Psoas muscle (tissue), 7 donors: ENCODE measurements at regions not wholly inside any gene's neighbourhood (a gene's known extent, or its start where the extent isn't known, plus 50 kb on each side); places are given as distances from the start of the nearest gene placed in this dataset.

Experiments used
- ATAC-seq, 4 donors: fragments of 200-7000 bp; cut with Tn5 transposase; one replicate each; pipeline ENCODE4 v1.9.1; 2020; ENCODE audit warnings: moderate library complexity in 3 of 4, mild to moderate bottlenecking in 2 of 4
- DNase-seq, 2 donors: peaks; one replicate each; pipeline ENCODE4 v3.0.0-alpha.2; 2020
- H3K27ac ChIP-seq: fragments of 200-600 bp; one replicate; pipeline ENCODE4 v1.8.0; 2022
- H3K27me3 ChIP-seq, 3 donors: fragments of 200-600 bp in 1 of 3; one replicate each; pipeline versions ENCODE4 v1.6.1 to v1.8.0; 2013 to 2022; ENCODE audit warnings: low read length in 2 of 3, mild to moderate bottlenecking in 2 of 3, moderate library complexity in 1 of 3; ENCODE audit not compliant: insufficient read depth in 3 of 3
- H3K36me3 ChIP-seq, 2 donors: fragments of 200-600 bp in 1 of 2; one replicate each; pipeline versions ENCODE4 v1.6.1 to v1.8.0; 2013 to 2022; ENCODE audit warnings: low read depth in 1 of 2, mild to moderate bottlenecking in 1 of 2, moderate library complexity in 1 of 2; ENCODE audit not compliant: insufficient read depth in 1 of 2
- H3K4me1 ChIP-seq: fragments of 200-600 bp; one replicate; pipeline ENCODE4 v1.8.0; 2022
- H3K4me3 ChIP-seq: fragments of 200-600 bp; one replicate; pipeline ENCODE4 v1.8.0; 2022; ENCODE audit warnings: mild to moderate bottlenecking
- H3K9me3 ChIP-seq: fragments of 200-600 bp; one replicate; pipeline ENCODE4 v1.8.0; 2022
- WGBS, 3 donors: extraction: QIAGEN DNeasy Blood & Tissue Kit; methylation state at CpG; one replicate each; pipeline versions ENCODE4 v1.1.6 to v1.1.7; 2013; 5-methylcytosine and 5-hydroxymethylcytosine counted together
- intact Hi-C, 2 donors: fragments of 100-400 bp; cut with DNase I; formaldehyde crosslinking; loops; one replicate each; pipeline versions ENCODE4 v1.11.0 to v1.14.2; 2022
- TF ChIP-seq, protein P1 (sequence below): fragments of 200-600 bp; IDR thresholded peaks from one replicate; pipeline ENCODE4 v1.8.0; 2022; ENCODE audit warnings: antibody characterized with exemption
- donor health status: healthy with polysubstance abuse.
- donor health status: DM: no; HTN: no; CAD: no; lungs with moderate emphysema.
- donor health status: Bipolar disorder and iron deficiency.
- donor health status: healthy.
- donor health status: DM: yes; HTN: yes; CAD: no.
- donor health status: DM: no; HTN: no; CAD: no.
- donor health status: DM: yes; HTN: yes; CAD: no.

DNA sequence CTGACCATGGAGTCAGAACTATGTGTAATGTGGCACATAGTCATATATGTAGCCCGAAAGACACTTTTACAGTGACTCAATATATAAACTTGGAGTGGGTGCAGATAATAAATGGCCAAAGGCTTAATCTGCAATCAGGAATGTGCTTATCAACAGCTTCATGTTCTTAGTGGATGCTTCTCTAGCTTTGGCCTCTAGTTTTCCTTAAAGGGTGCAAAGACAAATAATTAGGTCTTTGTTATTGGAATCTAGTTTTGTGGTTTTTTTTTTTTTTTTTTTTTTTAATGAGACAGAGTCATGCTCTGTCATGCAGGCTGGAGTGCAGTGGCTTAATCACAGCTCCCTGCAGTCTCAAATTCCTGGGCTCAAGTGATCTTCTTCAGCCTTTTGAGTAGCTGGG is 625.6 kb downstream of the EPHA4 start:
- WGBS, 3 donors: 92 to 97% (median 96%) methylated on average over 1 of the region's 1 CpG
- H3K27ac ChIP-seq: no peak overlapping the region
- TF ChIP-seq, protein P1, sequence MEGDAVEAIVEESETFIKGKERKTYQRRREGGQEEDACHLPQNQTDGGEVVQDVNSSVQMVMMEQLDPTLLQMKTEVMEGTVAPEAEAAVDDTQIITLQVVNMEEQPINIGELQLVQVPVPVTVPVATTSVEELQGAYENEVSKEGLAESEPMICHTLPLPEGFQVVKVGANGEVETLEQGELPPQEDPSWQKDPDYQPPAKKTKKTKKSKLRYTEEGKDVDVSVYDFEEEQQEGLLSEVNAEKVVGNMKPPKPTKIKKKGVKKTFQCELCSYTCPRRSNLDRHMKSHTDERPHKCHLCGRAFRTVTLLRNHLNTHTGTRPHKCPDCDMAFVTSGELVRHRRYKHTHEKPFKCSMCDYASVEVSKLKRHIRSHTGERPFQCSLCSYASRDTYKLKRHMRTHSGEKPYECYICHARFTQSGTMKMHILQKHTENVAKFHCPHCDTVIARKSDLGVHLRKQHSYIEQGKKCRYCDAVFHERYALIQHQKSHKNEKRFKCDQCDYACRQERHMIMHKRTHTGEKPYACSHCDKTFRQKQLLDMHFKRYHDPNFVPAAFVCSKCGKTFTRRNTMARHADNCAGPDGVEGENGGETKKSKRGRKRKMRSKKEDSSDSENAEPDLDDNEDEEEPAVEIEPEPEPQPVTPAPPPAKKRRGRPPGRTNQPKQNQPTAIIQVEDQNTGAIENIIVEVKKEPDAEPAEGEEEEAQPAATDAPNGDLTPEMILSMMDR: no peak
- ATAC-seq (no peak), DNase-seq (no peak)
- intact Hi-C loops: no loop called here
- H3K4me3 ChIP-seq: no peak overlapping the region
- H3K27me3 ChIP-seq: no peaks in the 10 kb centered on the region
- H3K4me1 ChIP-seq: no peaks in the 10 kb centered on the region
- H3K9me3 ChIP-seq: no peaks in the 10 kb centered on the region
- no peaks in the 10 kb centered on the region for H3K36me3 ChIP-seq

DNA sequence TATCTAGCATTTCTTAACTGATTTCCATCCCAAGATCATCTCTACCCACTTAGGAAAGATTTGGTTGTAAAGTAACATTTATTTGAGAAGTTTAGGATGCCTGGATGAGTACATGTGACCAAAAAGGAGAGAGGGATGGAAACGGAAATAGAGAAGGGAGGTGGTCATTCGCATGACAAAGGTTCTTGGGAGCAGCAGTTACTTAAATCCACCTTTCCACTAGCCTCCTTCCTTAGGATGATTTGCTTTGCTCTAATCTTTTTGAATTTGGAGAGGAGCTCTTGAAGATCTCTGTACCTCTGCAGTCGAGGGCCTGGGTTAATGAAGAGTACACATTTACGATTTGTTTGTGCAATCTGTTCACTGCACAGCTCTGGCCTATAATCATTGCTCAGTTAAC is 623.5 kb downstream of the EPHA4 start:
- H3K4me3 ChIP-seq: no peak overlapping the region
- intact Hi-C loops: no loop called here
- no peaks in the 10 kb centered on the region for H3K27me3 ChIP-seq
- ATAC-seq (no peak), DNase-seq (no peak)
- WGBS, 3 donors: 93 to 96% (median 94%) methylated on average over 4 of the region's 4 CpGs
- H3K4me1 ChIP-seq: no peaks in the 10 kb centered on the region
- TF ChIP-seq, protein P1: no peak
- no peak overlapping the region for H3K27ac ChIP-seq
- H3K9me3 ChIP-seq: no peaks in the 10 kb centered on the region
- H3K36me3 ChIP-seq: no peaks in the 10 kb centered on the region

DNA sequence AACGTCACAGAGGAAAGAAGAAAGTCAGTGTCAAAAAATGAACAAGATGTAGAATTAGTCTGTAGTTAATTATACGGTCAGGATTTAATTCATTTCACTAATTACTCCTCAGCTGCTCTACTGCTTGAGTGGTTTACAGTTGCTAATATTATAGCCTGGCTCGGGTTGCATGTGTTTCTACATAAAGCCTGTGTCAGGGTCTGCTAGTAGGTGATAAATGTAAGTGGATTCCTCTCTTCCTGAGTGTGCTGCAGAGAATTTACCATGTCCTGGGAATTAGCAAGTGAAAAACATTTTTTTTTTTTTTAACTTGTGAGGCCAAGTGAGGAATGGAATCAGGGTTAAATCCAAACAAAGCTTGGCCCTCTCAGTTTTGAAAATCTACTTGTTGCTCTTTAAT is 622.6 kb downstream of the EPHA4 start:
- Histone ChIP-seq H3K4me1 (no peaks in the 10 kb centered on the region), H3K4me3 (no peak overlapping the region), H3K36me3 (no peaks in the 10 kb centered on the region), H3K27me3 (no peaks in the 10 kb centered on the region), H3K9me3 (no peaks in the 10 kb centered on the region), H3K27ac (no peak overlapping the region)
- DNase-seq: no peak
- 42 to 67% (median 47%) methylated on average over 3 of the region's 3 CpGs for WGBS, 3 donors
- ATAC-seq: no peak
- TF ChIP-seq, protein P1: no peak
- intact Hi-C loops: no loop called here

DNA sequence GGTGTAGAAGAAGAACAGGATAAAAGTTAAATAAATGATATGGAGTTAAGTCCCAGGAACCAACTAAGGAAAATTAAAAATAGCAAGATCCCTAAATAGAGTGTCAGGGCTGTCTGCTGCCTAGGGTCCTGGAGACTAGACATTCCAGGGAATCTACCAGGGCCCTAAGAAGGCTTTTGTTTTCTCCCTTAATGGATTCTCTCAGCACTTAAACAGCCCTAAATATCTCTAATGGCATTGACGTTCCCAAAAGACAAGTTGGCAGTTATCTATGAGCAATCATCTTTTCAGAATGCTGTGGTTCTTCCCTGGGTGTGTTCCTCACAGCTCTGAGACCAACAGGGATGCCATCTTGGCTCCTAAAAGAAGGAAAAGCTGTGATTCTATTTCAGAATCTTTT is 616.3 kb downstream of the EPHA4 start:
- DNase-seq (no peak), ATAC-seq (no peak)
- H3K27ac ChIP-seq: no peak overlapping the region
- H3K36me3 ChIP-seq: no peaks in the 10 kb centered on the region
- H3K27me3 ChIP-seq: no peaks in the 10 kb centered on the region
- H3K4me3 ChIP-seq: no peak overlapping the region
- TF ChIP-seq, protein P1: no peak
- intact Hi-C loops: no loop called here
- H3K9me3 ChIP-seq: no peaks in the 10 kb centered on the region
- no peaks in the 10 kb centered on the region for H3K4me1 ChIP-seq
- WGBS, 3 donors: 29 to 52% (median 32%) methylated on average over 1 of the region's 1 CpG

DNA sequence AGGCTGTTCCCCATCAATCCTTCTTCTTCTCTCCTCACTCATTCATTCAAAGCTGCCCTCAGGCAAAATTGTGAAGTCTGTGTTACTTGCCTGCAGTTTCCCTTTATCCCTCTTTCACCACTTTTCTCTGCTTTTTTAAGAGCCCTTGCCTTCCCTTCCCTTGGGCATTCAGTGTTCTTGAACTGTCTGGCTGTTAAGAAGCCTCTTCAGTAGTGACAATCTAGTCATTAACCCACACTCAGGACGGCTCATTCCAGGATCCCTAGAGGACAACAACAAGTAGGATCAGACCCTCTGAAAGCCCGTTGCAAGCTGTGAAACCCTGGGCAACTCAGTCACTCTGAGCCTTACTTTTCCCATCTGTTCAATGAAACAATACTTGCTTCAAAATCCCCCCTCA is 615.7 kb downstream of the EPHA4 start:
- Histone ChIP-seq H3K9me3 (no peaks in the 10 kb centered on the region), H3K4me1 (no peaks in the 10 kb centered on the region), H3K27ac (no peak overlapping the region), H3K4me3 (no peak overlapping the region), H3K36me3 (no peaks in the 10 kb centered on the region), H3K27me3 (no peaks in the 10 kb centered on the region)
- TF ChIP-seq, protein P1: no peak
- intact Hi-C loops: no loop called here
- ATAC-seq (no peak), DNase-seq (no peak)
- WGBS, 3 donors: 56 to 79% (median 69%) methylated on average over 2 of the region's 2 CpGs
